Fibroblast of the aortic adventitia (primary cell): ENCODE measurements at regions not wholly inside any gene's neighbourhood (a gene's known extent, or its start where the extent isn't known, plus 50 kb on each side); places are given as distances from the start of the nearest gene placed in this dataset.

Experiments
- DNase-seq: peaks from one replicate; pipeline ENCODE4 v3.0.0-alpha.2; 2010; ENCODE audit warnings: low read depth
- H3K4me3 ChIP-seq: 2 replicates; pipeline ENCODE4 v1.5.1; 2011; ENCODE audit warnings: low read depth, mild to moderate bottlenecking, control low read depth, low read length, moderate library complexity
- CTCF ChIP-seq: IDR thresholded peaks from 2 replicates; pipeline ENCODE4 v1.5.1; 2011; ENCODE audit warnings: mild to moderate bottlenecking, low read length, control low read depth, inconsistent platforms; ENCODE audit not compliant: insufficient read depth

GRCh38 chr1:234838820-234839219 lies 228.8 kb upstream of the IRF2BP2 start:
- TF ChIP-seq CTCF = no peak
- DNase-seq = no peak
- H3K4me3 ChIP-seq = no peak overlapping the region

- DNase-seq = no peak
- H3K4me3 ChIP-seq = no peak overlapping the region
- no peak for TF ChIP-seq CTCF
These were observed 228.2 kb upstream of the IRF2BP2 start for GRCh38 chr1:234838182-234838581.

- DNase-seq = no peak
- H3K4me3 ChIP-seq = no peak overlapping the region
- no peak for TF ChIP-seq CTCF
These were observed 227.7 kb upstream of the IRF2BP2 start for GRCh38 chr1:234837713-234838112.

GRCh38 chr1:234836776-234837357 lies 226.9 kb upstream of the IRF2BP2 start:
- no peak for TF ChIP-seq CTCF
- DNase-seq = no peak
- no peak overlapping the region for H3K4me3 ChIP-seq

GRCh38 chr1:234836045-234836681 lies 226.2 kb upstream of the IRF2BP2 start:
- TF ChIP-seq CTCF = no peak
- no peak for DNase-seq
- no peak overlapping the region for H3K4me3 ChIP-seq

- DNase-seq = no peak
- no peak overlapping the region for H3K4me3 ChIP-seq
- TF ChIP-seq CTCF = no peak
These were observed 225.3 kb upstream of the IRF2BP2 start for GRCh38 chr1:234835239-234835638.

- no peak for DNase-seq
- no peak overlapping the region for H3K4me3 ChIP-seq
- no peak for TF ChIP-seq CTCF
These were observed 223.7 kb upstream of the IRF2BP2 start for GRCh38 chr1:234833646-234834045.
